ENCODE measurements at regions not wholly inside any gene's neighbourhood (a gene's known extent, or its start where the extent isn't known, plus 50 kb on each side); places are given as distances from the start of the nearest gene placed in this dataset.
"Not testable (repeated sequence)": the region's sequence is repeated elsewhere in the genome, so short reads cannot be mapped to it uniquely, and the experiment has no call there.

DNA sequence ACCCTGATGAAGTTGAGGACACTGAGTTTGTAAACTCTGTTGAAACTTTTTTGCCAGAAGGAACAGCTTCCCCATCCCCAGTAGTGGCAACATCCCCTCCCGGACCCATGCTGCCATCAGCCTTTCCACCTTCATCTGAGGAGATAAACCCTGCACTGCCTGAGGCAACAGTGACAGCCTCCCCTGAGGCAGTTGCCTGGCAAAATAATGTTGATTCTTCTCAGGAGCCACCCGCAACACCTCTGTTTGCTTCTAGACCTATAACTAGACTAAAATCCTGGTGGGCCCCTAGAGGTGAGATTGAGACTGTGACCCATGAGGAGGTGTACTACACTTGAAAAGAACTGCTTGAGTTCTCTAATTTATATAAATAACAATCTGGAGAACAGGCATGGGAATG, 597.6 kb upstream of the NR3C2 start:
- DNase-seq; H3K4me3 Mint-ChIP-seq; ATAC-seq (ENCODE audit: low read depth in 2 of 2); H3K27ac Mint-ChIP-seq; H3K36me3 Mint-ChIP-seq; H3K27me3 Mint-ChIP-seq; H3K4me1 Mint-ChIP-seq: not testable (repeated sequence)
- H3K9me3 Mint-ChIP-seq: peaks cover 0 to 21% (median 14%) of the 10 kb centered on the region in 7 donors

DNA sequence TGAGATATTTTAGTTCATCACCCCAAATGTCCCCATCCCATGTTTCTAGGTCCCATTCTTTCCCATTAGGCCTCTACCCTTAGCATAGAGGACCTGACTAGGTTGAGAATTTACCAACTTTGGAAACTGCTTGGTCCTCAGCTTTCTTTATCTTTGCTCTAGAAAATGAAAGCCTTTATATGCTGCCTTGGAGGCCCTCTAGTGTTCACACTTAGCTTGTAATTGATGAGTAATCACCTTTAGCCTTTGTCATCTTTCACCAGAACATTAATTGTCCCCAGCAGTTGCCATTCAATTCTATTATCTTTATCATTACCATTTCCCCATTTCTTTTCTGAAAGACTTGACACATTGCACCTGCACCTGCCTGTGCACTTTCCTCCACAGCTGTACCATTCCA, 589.2 kb upstream of the NR3C2 start:
- Mint-ChIP-seq H3K27me3 (no peaks in the 10 kb centered on the region), H3K9me3 (no peaks in the 10 kb centered on the region), H3K4me1 (peaks cover 4 to 17% (median 4%) of the 10 kb centered on the region in 3 donors), H3K4me3 (no peak overlapping the region), H3K27ac (no peak overlapping the region), H3K36me3 (no peaks in the 10 kb centered on the region)
- peak; percentile 18 for DNase-seq
- ATAC-seq (ENCODE audit: low read depth in 2 of 2): peak in 1 of 2 donors; percentile 52

DNA sequence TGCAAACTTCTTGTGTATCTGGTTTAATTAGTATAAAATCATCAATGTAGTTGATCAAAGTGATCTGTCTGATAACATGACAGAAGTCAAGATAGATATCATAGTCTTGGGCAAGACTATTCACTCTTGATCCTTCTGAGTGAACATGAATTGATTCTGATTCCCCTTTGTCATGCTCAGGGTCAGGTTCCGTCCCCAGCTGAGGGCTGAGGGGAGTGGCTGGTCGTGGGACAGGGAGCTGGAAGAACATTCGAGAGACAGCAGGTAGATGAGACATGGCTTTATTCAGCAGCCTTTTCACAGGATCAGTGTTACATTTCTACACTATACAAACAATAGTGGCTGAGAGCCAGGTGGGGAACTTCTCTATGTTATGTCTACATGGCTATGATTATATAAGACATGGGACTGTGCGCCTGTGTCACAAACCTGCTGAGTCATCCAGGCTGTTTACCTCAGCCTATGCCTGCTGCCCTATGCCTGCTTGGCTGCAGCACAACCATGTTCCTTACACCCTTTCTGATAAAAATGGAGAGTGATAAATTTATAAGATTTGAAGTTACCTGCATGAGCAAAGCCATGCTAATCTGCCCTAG, 586.9 kb upstream of the NR3C2 start:
- H3K4me1 Mint-ChIP-seq: peaks cover 4 to 21% (median 4%) of the 10 kb centered on the region in 3 donors
- H3K27ac Mint-ChIP-seq: no peak overlapping the region
- no peaks in the 10 kb centered on the region for H3K27me3 Mint-ChIP-seq
- no peaks in the 10 kb centered on the region for H3K9me3 Mint-ChIP-seq
- no peak for DNase-seq
- no peak for ATAC-seq (ENCODE audit: low read depth in 2 of 2)
- H3K4me3 Mint-ChIP-seq: no peak overlapping the region
- H3K36me3 Mint-ChIP-seq: no peaks in the 10 kb centered on the region

DNA sequence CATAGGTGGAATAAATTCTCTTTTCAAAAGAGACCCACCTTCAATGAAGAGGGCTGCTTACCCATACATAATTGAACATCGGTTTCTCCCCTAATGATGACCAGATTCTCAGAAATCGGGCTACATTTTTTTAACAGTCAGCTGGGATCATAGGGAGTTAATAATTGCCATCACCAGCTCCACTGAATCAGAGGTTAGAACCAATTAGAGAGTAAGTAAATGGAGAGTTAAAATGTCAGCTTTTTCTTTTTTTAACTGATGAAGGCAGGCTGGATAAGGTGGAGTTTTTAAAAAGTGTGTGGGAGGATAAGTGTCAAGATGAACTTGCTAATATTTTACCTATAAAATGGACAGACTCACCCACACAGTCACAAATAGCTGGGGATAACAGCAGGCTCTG, 584.5 kb upstream of the NR3C2 start:
- Mint-ChIP-seq H3K4me1 (peaks cover 4 to 19% (median 4%) of the 10 kb centered on the region in 3 donors), H3K9me3 (no peaks in the 10 kb centered on the region), H3K4me3 (no peak overlapping the region), H3K27ac (peak overlapping the region in 1 of 6 donors; percentile 33), H3K36me3 (no peaks in the 10 kb centered on the region), H3K27me3 (no peaks in the 10 kb centered on the region)
- DNase-seq (no peak), ATAC-seq (ENCODE audit: low read depth in 2 of 2) (no peak)

DNA sequence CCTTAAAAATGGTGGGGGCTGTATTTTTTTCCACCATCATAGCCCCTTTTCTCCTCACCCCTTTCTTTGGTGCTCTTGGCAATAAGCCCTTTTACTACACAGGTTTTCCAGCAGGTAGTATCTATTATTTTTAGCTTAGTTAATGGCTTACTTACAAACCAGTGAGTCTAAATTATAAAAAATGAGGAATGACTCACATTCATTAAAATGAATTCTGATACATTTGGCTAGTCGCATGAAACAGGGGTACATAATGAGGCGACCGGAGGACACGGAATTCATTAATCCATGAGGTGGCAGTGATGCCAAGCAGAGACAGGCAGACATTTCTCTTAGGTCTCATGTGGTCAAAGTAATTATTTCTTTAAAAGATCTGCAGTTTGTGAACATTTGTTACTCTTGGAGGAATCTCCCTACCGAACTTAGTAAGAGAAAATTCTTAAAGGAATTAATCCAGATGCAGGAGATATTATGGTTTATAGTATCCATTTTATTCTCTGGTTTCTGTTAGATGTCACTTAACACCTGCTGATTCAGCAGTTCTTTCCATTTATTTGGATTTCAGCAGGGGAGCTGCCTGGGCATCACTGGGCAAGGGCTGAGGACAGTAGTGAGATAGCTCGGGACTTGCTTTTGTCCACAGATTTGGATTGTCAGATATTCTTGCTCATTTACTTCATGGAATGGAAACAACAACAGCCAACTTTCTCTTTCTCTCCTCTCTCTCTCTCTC, 575.0 kb upstream of the NR3C2 start:
- peaks cover 0 to 4% of the 10 kb centered on the region in 2 donors for H3K36me3 Mint-ChIP-seq
- H3K27ac Mint-ChIP-seq: no peak overlapping the region
- H3K4me3 Mint-ChIP-seq: no peak overlapping the region
- H3K27me3 Mint-ChIP-seq: peaks cover 0 to 14% (median 4%) of the 10 kb centered on the region in 3 donors
- peaks cover 0 to 20% (median 3%) of the 10 kb centered on the region in 7 donors for H3K9me3 Mint-ChIP-seq
- no peak for DNase-seq
- no peak for ATAC-seq (ENCODE audit: low read depth in 2 of 2)
- H3K4me1 Mint-ChIP-seq: no peaks in the 10 kb centered on the region

DNA sequence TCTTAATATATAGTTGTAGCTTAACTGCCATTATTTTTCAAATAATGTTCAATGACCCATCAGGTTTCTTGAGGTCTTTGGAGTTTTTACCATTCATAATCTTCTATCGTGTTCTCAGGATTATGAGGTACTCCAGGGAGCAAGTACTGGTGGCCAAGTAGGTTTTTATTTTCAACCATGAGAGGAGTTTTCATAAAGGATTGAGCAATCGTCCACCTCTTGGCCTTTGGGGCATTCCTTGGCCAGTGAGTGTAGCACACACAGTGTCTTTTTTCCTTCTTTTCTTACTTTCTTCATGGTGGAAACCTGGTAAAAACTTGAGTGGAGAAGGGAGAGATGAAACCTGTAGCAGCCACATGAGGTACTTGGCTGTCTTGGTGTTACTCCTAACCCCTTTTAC, 567.0 kb upstream of the NR3C2 start:
- H3K27ac Mint-ChIP-seq: no peak overlapping the region
- ATAC-seq (ENCODE audit: low read depth in 2 of 2): no peak
- peaks cover 0 to 4% of the 10 kb centered on the region in 2 donors for H3K36me3 Mint-ChIP-seq
- peaks cover 0 to 3% (median 0%) of the 10 kb centered on the region in 3 donors for H3K27me3 Mint-ChIP-seq
- H3K4me1 Mint-ChIP-seq: no peaks in the 10 kb centered on the region
- H3K4me3 Mint-ChIP-seq: no peak overlapping the region
- no peak for DNase-seq
- peaks cover 0 to 30% (median 7%) of the 10 kb centered on the region in 7 donors for H3K9me3 Mint-ChIP-seq

DNA sequence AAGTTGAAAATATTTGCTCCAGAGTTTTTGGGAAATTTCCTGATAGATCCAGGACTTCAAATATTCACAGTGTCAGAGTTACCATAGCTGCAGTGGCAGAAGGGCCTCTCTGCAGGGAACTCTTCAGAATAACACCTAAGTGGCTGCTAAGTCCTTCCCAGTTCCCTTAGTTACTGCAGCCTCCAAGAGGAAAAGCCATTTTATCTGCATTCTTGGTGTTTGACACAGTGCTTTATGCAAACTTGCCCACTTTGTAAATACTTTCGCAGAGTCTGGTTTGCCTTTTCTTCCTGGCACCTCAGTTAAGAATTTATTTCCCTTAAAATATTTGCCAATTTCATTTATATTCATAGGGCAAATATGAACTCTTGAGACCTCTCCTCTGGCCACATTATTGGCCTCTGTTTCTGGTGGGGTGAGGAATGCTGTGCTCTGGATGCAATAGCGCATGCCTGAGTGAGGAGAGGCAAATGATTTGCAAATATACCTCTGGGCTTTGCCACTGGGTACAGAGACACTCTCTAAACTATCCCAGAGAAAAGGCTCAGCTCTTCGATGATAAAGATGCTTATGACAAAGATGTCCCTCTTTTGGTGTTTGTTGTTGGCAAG, 566.3 kb upstream of the NR3C2 start:
- H3K9me3 Mint-ChIP-seq: peaks cover 0 to 30% (median 7%) of the 10 kb centered on the region in 7 donors
- no peaks in the 10 kb centered on the region for H3K4me1 Mint-ChIP-seq
- no peak for ATAC-seq (ENCODE audit: low read depth in 2 of 2)
- DNase-seq: no peak
- H3K4me3 Mint-ChIP-seq: no peak overlapping the region
- peaks cover 0 to 3% (median 0%) of the 10 kb centered on the region in 3 donors for H3K27me3 Mint-ChIP-seq
- peaks cover 0 to 4% of the 10 kb centered on the region in 2 donors for H3K36me3 Mint-ChIP-seq
- no peak overlapping the region for H3K27ac Mint-ChIP-seq

DNA sequence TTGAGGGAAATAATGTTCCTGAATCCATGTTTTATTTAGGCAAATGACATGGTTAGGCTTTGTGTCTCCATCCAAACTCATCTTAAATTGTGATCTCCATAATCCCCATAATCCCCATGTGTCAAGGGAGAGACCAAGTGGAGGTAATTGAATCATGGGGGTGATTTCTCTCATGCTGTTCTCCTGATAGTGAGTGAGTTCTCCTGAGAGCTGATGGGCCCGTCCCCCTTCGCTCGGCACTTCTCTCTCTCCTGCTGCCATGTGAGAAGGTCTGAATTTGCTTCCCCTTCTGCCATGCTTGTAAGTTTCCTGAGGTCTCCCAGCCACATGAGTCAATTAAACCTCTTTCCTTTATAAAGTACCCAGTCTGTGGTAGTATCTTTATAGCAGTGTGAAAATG, 563.0 kb upstream of the NR3C2 start:
- peak overlapping the region in 1 of 6 donors; percentile 4 for H3K27ac Mint-ChIP-seq
- no peak for ATAC-seq (ENCODE audit: low read depth in 2 of 2)
- DNase-seq: no peak
- H3K9me3 Mint-ChIP-seq: peaks cover 0 to 7% (median 0%) of the 10 kb centered on the region in 7 donors
- H3K27me3 Mint-ChIP-seq: no peaks in the 10 kb centered on the region
- H3K36me3 Mint-ChIP-seq: peaks cover 0 to 4% of the 10 kb centered on the region in 2 donors
- H3K4me1 Mint-ChIP-seq: no peaks in the 10 kb centered on the region
- H3K4me3 Mint-ChIP-seq: no peak overlapping the region

DNA sequence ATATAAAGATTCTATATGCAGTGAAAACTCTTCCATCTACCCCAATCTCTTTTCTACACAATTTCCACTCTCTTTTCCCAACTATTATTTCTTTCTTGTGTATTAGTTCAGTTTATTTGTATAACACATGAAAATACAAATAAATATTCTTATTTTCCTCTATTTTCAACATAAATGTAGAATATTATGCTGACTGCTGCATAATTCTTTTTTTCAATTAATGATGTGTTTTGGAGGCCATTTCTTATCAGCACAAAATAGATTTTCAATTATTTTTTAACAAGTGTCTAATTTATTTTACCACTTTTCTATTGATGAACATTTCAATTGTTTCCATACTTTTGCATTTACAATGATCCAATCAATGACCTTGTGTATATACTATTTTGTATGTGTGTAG, 557.7 kb upstream of the NR3C2 start:
- Mint-ChIP-seq H3K4me1 (peaks cover 0 to 4% (median 0%) of the 10 kb centered on the region in 3 donors), H3K27me3 (no peaks in the 10 kb centered on the region), H3K27ac (no peak overlapping the region), H3K9me3 (peaks cover 0 to 7% (median 0%) of the 10 kb centered on the region in 7 donors), H3K36me3 (no peaks in the 10 kb centered on the region), H3K4me3 (no peak overlapping the region)
- no peak for ATAC-seq (ENCODE audit: low read depth in 2 of 2)
- no peak for DNase-seq

DNA sequence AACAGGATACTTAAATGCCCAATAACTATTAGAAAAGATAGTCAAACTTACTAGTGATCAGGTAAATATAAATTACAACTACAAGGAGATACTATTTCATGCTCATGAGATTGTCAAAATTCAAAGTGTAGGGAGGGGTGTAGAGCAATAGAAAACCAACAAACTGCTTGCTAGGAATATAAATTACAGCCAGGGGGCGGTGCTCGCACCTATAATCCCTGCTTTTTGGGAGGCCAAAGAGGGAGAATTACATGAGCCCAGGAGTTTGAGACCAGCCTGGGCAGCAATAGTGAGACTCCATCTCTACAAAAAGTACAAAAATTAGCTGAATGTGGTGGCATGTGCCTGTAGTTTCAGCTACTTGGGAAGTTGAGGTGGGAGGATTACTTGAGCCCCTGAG, 556.5 kb upstream of the NR3C2 start:
- Mint-ChIP-seq H3K4me3 (peak overlapping the region in 1 of 8 donors; percentile 1), H3K4me1 (peaks cover 0 to 4% (median 0%) of the 10 kb centered on the region in 3 donors), H3K36me3 (no peaks in the 10 kb centered on the region), H3K27ac (no peak overlapping the region), H3K27me3 (no peaks in the 10 kb centered on the region), H3K9me3 (peaks cover 0 to 7% (median 0%) of the 10 kb centered on the region in 7 donors)
- ATAC-seq (ENCODE audit: low read depth in 2 of 2) (no peak), DNase-seq (no peak)

DNA sequence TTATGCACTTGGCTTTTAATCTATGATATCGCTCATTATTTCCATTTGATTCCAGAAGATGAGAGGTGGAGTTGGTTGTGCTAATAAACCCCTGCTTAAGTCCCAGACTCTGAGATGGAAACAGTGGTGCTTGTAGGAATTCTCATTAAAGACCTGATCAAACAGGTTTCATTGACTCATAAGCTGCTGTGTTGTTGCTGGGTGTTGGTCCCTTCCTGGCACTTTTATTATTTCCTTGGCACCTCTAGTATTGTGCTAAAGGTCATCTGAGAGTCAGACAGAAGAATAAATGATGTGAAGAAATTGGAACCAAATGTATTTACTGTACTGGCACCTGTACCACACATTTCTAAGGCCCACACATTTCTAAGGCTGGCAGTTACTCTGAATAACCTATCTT, 544.7 kb upstream of the NR3C2 start:
- peak overlapping the region in 2 of 6 donors; percentile 5 for H3K27ac Mint-ChIP-seq
- H3K27me3 Mint-ChIP-seq: no peaks in the 10 kb centered on the region
- DNase-seq: no peak
- H3K4me1 Mint-ChIP-seq: peaks cover 7 to 16% (median 12%) of the 10 kb centered on the region in 3 donors
- peaks cover 4 to 7% of the 10 kb centered on the region in 2 donors for H3K36me3 Mint-ChIP-seq
- H3K4me3 Mint-ChIP-seq: peak overlapping the region in 2 of 8 donors; percentile 12 to 50
- peaks cover 0 to 16% (median 4%) of the 10 kb centered on the region in 7 donors for H3K9me3 Mint-ChIP-seq
- no peak for ATAC-seq (ENCODE audit: low read depth in 2 of 2)

DNA sequence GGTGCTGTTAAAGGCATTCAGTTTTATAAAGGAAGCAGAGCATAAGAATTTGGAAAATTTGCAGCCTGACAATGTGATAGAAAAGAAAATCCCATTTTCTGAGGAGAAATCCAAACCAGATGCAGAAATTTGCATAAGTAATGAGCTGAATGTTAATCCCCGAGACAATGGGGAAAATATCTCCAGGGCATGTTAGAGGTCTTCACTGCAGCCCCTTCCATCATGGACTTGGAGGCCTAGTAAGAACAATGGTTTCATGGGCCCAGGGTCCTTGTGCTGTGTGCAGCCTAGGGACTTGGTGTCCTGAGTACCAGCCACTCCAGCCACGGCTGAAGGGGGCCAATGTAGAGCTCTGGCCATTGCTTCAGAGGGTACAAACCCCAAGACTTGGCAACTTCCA, 542.7 kb upstream of the NR3C2 start:
- Mint-ChIP-seq H3K4me1 (peaks cover 7 to 23% (median 13%) of the 10 kb centered on the region in 3 donors), H3K9me3 (peaks cover 0 to 21% (median 9%) of the 10 kb centered on the region in 7 donors), H3K27ac (no peak overlapping the region), H3K27me3 (no peaks in the 10 kb centered on the region), H3K4me3 (no peak overlapping the region), H3K36me3 (peaks cover 11 to 15% of the 10 kb centered on the region in 2 donors)
- no peak for ATAC-seq (ENCODE audit: low read depth in 2 of 2)
- DNase-seq: no peak

DNA sequence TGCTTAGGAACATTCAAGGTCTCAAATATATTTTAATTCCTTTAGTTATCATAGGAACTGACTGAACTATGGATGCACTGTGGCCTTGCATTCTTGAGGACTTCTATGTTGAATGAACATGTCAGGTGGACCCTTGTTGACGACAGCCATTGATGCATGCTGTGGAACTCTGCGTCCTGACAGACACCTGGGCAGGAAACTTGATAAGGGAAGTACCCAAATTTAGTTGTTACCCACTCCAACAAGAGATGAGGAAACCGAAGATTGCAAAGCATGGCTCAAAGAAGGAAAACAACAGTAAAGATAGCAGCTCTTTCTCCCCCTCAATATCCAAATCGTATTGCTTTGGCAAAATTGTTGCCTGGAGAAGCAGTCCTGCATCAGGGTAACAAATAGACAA, 540.0 kb upstream of the NR3C2 start:
- Mint-ChIP-seq H3K9me3 (peaks cover 3 to 24% (median 11%) of the 10 kb centered on the region in 7 donors), H3K4me3 (no peak overlapping the region), H3K4me1 (peaks cover 11 to 22% (median 15%) of the 10 kb centered on the region in 3 donors), H3K36me3 (peaks cover 11 to 15% of the 10 kb centered on the region in 2 donors), H3K27me3 (no peaks in the 10 kb centered on the region), H3K27ac (no peak overlapping the region)
- DNase-seq: peak; percentile 52
- ATAC-seq (ENCODE audit: low read depth in 2 of 2): peak; percentile 93

All from naive B cell (primary cell).